ENCODE measurements at regions not wholly inside any gene's neighbourhood (a gene's known extent, or its start where the extent isn't known, plus 50 kb on each side); places are given as distances from the start of the nearest gene placed in this dataset.

DNA sequence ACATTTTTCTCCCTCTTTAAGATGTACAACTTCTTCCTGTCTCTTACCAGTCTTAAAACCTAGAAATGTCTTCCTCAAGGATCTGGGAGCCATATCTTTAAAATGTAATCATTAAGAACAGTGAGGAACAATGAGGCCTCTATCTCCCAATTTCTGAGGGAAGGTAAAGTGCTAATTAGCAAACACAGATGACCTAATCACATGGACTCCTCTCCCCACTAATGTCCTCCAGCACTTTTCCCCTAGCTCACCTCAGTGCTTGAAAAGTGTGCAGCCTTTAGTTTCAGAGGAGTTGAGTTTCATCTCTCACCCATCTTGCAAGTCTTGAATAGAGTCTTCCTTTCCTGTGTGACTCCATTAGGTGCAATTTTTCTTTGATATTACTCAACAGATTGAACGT lies 771.0 kb downstream of the PDCD6IP start:
- DNase-seq (ENCODE audit: low read depth) = no peak
- no peak overlapping the region for H3K4me3 ChIP-seq (ENCODE audit: low read depth, low read length)
- TF ChIP-seq POLR2A (IDR thresholded peaks at IDR 0.05; ENCODE audit: extremely low read depth, insufficient read length) (no peak), MYC (IDR thresholded peaks at IDR 0.05; ENCODE audit: low read depth, low read length) (no peak), CTCF (IDR thresholded peaks at IDR 0.05; ENCODE audit: low read depth, low read length) (no peak)
- TF ChIP-seq, protein P1, sequence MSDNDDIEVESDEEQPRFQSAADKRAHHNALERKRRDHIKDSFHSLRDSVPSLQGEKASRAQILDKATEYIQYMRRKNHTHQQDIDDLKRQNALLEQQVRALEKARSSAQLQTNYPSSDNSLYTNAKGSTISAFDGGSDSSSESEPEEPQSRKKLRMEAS (IDR thresholded peaks at IDR 0.05; ENCODE audit: low read depth, low read length) = no peak

DNA sequence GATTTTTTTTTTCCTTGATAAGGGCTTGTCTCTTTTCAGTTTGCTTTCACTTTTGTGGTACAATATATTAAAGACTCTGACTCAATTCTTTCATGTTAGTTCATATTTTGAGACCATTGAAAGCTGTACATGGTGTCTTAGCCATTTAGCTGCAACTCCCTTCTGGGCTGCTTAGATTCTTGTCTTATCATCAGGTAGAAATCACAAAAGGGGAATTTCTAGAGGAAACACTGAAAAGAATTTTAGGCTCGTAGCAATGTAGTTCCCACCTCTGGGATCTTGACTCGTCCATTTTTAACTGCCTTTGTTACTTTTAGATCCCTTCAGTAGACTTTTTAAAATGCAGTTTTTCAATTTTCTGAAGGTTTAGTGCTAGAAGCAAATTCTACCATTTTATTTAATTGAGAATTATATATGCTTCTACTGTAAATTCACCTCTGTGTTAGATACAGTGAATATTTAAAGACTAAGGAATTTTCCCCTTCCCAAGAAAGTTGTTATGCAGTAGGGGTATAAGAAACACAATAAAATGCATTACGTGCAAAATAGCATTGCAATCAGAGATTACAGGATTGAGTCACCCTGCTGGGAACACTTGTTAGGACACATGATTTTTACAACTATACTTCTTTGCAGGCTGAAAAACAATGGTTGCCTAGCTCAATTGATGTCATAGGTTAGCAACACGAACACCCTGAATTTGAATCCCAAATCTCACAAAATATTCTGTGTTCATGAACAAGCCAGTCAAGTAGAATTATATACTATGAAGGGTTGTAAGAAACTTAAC lies 772.7 kb downstream of the PDCD6IP start:
- no peak for TF ChIP-seq POLR2A (IDR thresholded peaks at IDR 0.05; ENCODE audit: extremely low read depth, insufficient read length)
- TF ChIP-seq CTCF (IDR thresholded peaks at IDR 0.05; ENCODE audit: low read depth, low read length) = no peak
- TF ChIP-seq, protein P1 (IDR thresholded peaks at IDR 0.05; ENCODE audit: low read depth, low read length) = no peak
- no peak for TF ChIP-seq MYC (IDR thresholded peaks at IDR 0.05; ENCODE audit: low read depth, low read length)
- H3K4me3 ChIP-seq (ENCODE audit: low read depth, low read length) = no peak overlapping the region
- no peak for DNase-seq (ENCODE audit: low read depth)

- TF ChIP-seq, protein P1 (IDR thresholded peaks at IDR 0.05; ENCODE audit: low read depth, low read length) = no peak
- no peak for TF ChIP-seq POLR2A (IDR thresholded peaks at IDR 0.05; ENCODE audit: extremely low read depth, insufficient read length)
- no peak for TF ChIP-seq MYC (IDR thresholded peaks at IDR 0.05; ENCODE audit: low read depth, low read length)
- no peak for TF ChIP-seq CTCF (IDR thresholded peaks at IDR 0.05; ENCODE audit: low read depth, low read length)
- H3K4me3 ChIP-seq (ENCODE audit: low read depth, low read length) = no peak overlapping the region
- DNase-seq (ENCODE audit: low read depth) = no peak
Observed at GRCh38 chr3:34571714-34572113, 773.3 kb downstream of the PDCD6IP start.

DNA sequence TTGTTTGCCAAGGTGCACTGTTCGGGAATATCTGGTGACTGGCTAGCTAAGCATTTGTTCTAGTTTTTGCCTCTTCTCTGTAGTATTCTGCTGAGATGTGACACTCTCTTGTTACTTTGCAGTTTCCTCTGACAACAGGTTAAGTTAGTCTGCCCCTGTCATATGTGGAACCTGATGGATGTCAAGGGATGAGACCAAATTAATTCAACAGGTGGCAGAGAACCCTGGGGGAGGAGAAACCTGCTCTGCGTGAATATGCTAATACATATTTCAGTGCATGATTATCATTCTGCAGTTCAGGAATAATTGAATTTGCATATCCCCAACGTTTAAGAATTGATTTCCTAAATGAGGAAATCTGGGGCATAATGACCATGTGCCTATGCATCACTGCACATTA lies 777.3 kb downstream of the PDCD6IP start:
- no peak for DNase-seq (ENCODE audit: low read depth)
- no peak overlapping the region for H3K4me3 ChIP-seq (ENCODE audit: low read depth, low read length)
- TF ChIP-seq POLR2A (IDR thresholded peaks at IDR 0.05; ENCODE audit: extremely low read depth, insufficient read length) (no peak), CTCF (IDR thresholded peaks at IDR 0.05; ENCODE audit: low read depth, low read length) (no peak), MYC (IDR thresholded peaks at IDR 0.05; ENCODE audit: low read depth, low read length) (no peak)
- TF ChIP-seq, protein P1 (IDR thresholded peaks at IDR 0.05; ENCODE audit: low read depth, low read length) = no peak

GRCh38 chr3:34582055-34582454 lies 783.6 kb downstream of the PDCD6IP start:
- no peak for TF ChIP-seq CTCF (IDR thresholded peaks at IDR 0.05; ENCODE audit: low read depth, low read length)
- TF ChIP-seq POLR2A (IDR thresholded peaks at IDR 0.05; ENCODE audit: extremely low read depth, insufficient read length) = no peak
- TF ChIP-seq, protein P1 (IDR thresholded peaks at IDR 0.05; ENCODE audit: low read depth, low read length) = no peak
- DNase-seq (ENCODE audit: low read depth) = no peak
- H3K4me3 ChIP-seq (ENCODE audit: low read depth, low read length) = no peak overlapping the region
